GM23248 (cell line): ENCODE measurements at regions not wholly inside any gene's neighbourhood (a gene's known extent, or its start where the extent isn't known, plus 50 kb on each side); places are given as distances from the start of the nearest gene placed in this dataset.

ENCODE experiments used
- DNase-seq: peaks from one replicate; pipeline ENCODE4 v3.0.0-alpha.2; 2015
- H2AFZ ChIP-seq: fragments of 200-600 bp; sonication (generic); 2 replicates; pipeline ENCODE4 v1.6.1; 2016; ENCODE audit warnings: antibody characterized with exemption
- H3F3A ChIP-seq: fragments of 200-600 bp; sonication (generic); 2 replicates; pipeline ENCODE4 v1.6.1; 2016; ENCODE audit warnings: mild to moderate bottlenecking, antibody characterized with exemption, mixed run types; ENCODE audit not compliant: insufficient read depth
- H3K27ac ChIP-seq: fragments of 200-600 bp; sonication (generic); 2 replicates; pipeline ENCODE4 v1.5.1; 2016; ENCODE audit warnings: mild to moderate bottlenecking
- H3K27me3 ChIP-seq: fragments of 200-600 bp; sonication (generic); replicated peaks from 2 replicates; pipeline ENCODE4 v1.6.1; 2016; ENCODE audit warnings: mild to moderate bottlenecking; ENCODE audit not compliant: insufficient read depth
- H3K36me3 ChIP-seq: fragments of 200-600 bp; sonication (generic); 2 replicates; pipeline ENCODE4 v1.6.1; 2016; ENCODE audit warnings: low read depth, mild to moderate bottlenecking
- H3K4me1 ChIP-seq: fragments of 200-600 bp; sonication (generic); 2 replicates; pipeline ENCODE4 v1.6.1; 2016; ENCODE audit warnings: mild to moderate bottlenecking; ENCODE audit not compliant: insufficient read depth
- H3K4me2 ChIP-seq: fragments of 200-600 bp; sonication (generic); one replicate; pipeline ENCODE4 v1.6.1; 2016; ENCODE audit warnings: mild to moderate bottlenecking; ENCODE audit not compliant: unreplicated experiment
- H3K4me3 ChIP-seq: fragments of 200-600 bp; sonication (generic); 2 replicates; pipeline ENCODE4 v1.5.1; 2016; ENCODE audit warnings: mild to moderate bottlenecking
- H3K79me2 ChIP-seq: fragments of 200-600 bp; sonication (generic); 2 replicates; pipeline ENCODE4 v1.6.1; 2016; ENCODE audit warnings: mild to moderate bottlenecking; ENCODE audit not compliant: insufficient read depth
- H3K9ac ChIP-seq: fragments of 200-600 bp; sonication (generic); 2 replicates; pipeline ENCODE4 v1.6.1; 2016; ENCODE audit warnings: mild to moderate bottlenecking
- H3K9me2 ChIP-seq: fragments of 200-600 bp; sonication (generic); 2 replicates; pipeline ENCODE4 v1.6.1; 2016; ENCODE audit warnings: mixed run types, mild to moderate bottlenecking, moderate library complexity; ENCODE audit not compliant: insufficient read depth
- H3K9me3 ChIP-seq: fragments of 200-600 bp; sonication (generic); one replicate; pipeline ENCODE4 v1.6.1; 2017; ENCODE audit warnings: low read depth
- H4K20me1 ChIP-seq: fragments of 200-600 bp; sonication (generic); 2 replicates; pipeline ENCODE4 v1.6.0; 2016; ENCODE audit not compliant: insufficient read depth
- EZH2 ChIP-seq: fragments of 200-600 bp; sonication (generic); IDR thresholded peaks from 2 replicates; pipeline ENCODE4 v1.6.1; 2018; ENCODE audit warnings: antibody characterized with exemption, mild to moderate bottlenecking; ENCODE audit not compliant: insufficient read depth, poor library complexity, severe bottlenecking
- EZH2phosphoT487 ChIP-seq: fragments of 200-600 bp; sonication (generic); IDR thresholded peaks from 2 replicates; pipeline ENCODE4 v1.6.1; 2018; ENCODE audit warnings: antibody characterized with exemption, moderate library complexity, mild to moderate bottlenecking, low read depth; ENCODE audit not compliant: insufficient read depth
- WGBS, 2 experiments: methylation state at CpG; one replicate each; pipeline ENCODE4 v1.1.6; 2015 to 2017; ENCODE audit warnings: low lambda C conversion rate in 2 of 2, low coverage in 1 of 2; ENCODE audit errors: missing lambda C conversion rate in 2 of 2; 5-methylcytosine and 5-hydroxymethylcytosine counted together
- in situ Hi-C: fragments of 300-500 bp; cut with MboI; formaldehyde crosslinking; loops from 2 replicates; pipeline ENCODE4 v1.15.0; 2020

- Histone ChIP-seq H3K36me3 (no peaks in the 10 kb centered on the region), H3K27me3 (no peaks in the 10 kb centered on the region), H2AFZ (no peak overlapping the region), H4K20me1 (0 out of 2 replicates have a peak, but pooled peaks cover 3% of the 10 kb centered on the region), H3F3A (no peaks in the 10 kb centered on the region), H3K4me1 (no peaks in the 10 kb centered on the region), H3K4me3 (no peak overlapping the region), H3K79me2 (no peaks in the 10 kb centered on the region), H3K9me2 (no peaks in the 10 kb centered on the region), H3K9ac (no peak overlapping the region), H3K9me3 (no peaks in the 10 kb centered on the region), H3K27ac (no peak overlapping the region), H3K4me2 (no peak overlapping the region)
- peak; percentile 18 for DNase-seq
- TF ChIP-seq EZH2 (no peak), EZH2phosphoT487 (no peak)
- 34 to 36% methylated on average over 5 of the region's 5 CpGs for WGBS, 2 experiments
- in situ Hi-C loops = no loop called here
These were observed 1862.5 kb upstream of the TENM3 start for GRCh38 chr4:180380733-180381132.

- 55 to 60% methylated on average over 2 of the region's 2 CpGs for WGBS, 2 experiments
- in situ Hi-C loops = no loop called here
- DNase-seq = no peak
- Histone ChIP-seq H3K9ac (no peak overlapping the region), H4K20me1 (no peaks in the 10 kb centered on the region), H3K4me3 (no peak overlapping the region), H3K27ac (no peak overlapping the region), H3K27me3 (no peaks in the 10 kb centered on the region), H3K79me2 (no peaks in the 10 kb centered on the region), H2AFZ (no peak overlapping the region), H3K36me3 (no peaks in the 10 kb centered on the region), H3K4me2 (no peak overlapping the region), H3K9me2 (no peaks in the 10 kb centered on the region), H3K4me1 (no peaks in the 10 kb centered on the region), H3F3A (no peaks in the 10 kb centered on the region), H3K9me3 (no peaks in the 10 kb centered on the region)
- no peak for TF ChIP-seq EZH2
These were observed 1851.6 kb upstream of the TENM3 start for GRCh38 chr4:180391613-180392012.

- Histone ChIP-seq H3K9me3 (no peaks in the 10 kb centered on the region), H2AFZ (no peak overlapping the region), H3K36me3 (no peaks in the 10 kb centered on the region), H4K20me1 (no peaks in the 10 kb centered on the region), H3F3A (no peaks in the 10 kb centered on the region), H3K9me2 (no peaks in the 10 kb centered on the region), H3K27me3 (no peaks in the 10 kb centered on the region), H3K4me3 (no peak overlapping the region), H3K27ac (no peak overlapping the region), H3K79me2 (no peaks in the 10 kb centered on the region), H3K4me2 (no peak overlapping the region), H3K9ac (no peak overlapping the region), H3K4me1 (no peaks in the 10 kb centered on the region)
- DNase-seq = no peak
- no peak for TF ChIP-seq EZH2
- in situ Hi-C loops = no loop called here
- 20 to 23% methylated on average over 2 of the region's 2 CpGs for whole genome bisulfite sequencing, 2 experiments
These were observed 1848.9 kb upstream of the TENM3 start for GRCh38 chr4:180394312-180394711.

GRCh38 chr4:180394730-180395129 lies 1848.5 kb upstream of the TENM3 start:
- H3F3A ChIP-seq = no peaks in the 10 kb centered on the region
- no peaks in the 10 kb centered on the region for H4K20me1 ChIP-seq
- no peak overlapping the region for H3K9ac ChIP-seq
- no peak overlapping the region for H2AFZ ChIP-seq
- H3K9me3 ChIP-seq = no peaks in the 10 kb centered on the region
- no peaks in the 10 kb centered on the region for H3K79me2 ChIP-seq
- no peak overlapping the region for H3K4me2 ChIP-seq
- no peaks in the 10 kb centered on the region for H3K9me2 ChIP-seq
- TF ChIP-seq EZH2phosphoT487 = no peak
- no peak for TF ChIP-seq EZH2
- no peaks in the 10 kb centered on the region for H3K4me1 ChIP-seq
- in situ Hi-C loops = no loop called here
- H3K27ac ChIP-seq = no peak overlapping the region
- 55 to 69% methylated on average over 3 of the region's 3 CpGs for WGBS, 2 experiments
- H3K27me3 ChIP-seq = no peaks in the 10 kb centered on the region
- DNase-seq = no peak
- no peak overlapping the region for H3K4me3 ChIP-seq
- H3K36me3 ChIP-seq = no peaks in the 10 kb centered on the region

GRCh38 chr4:180398564-180398963 lies 1844.6 kb upstream of the TENM3 start:
- no peak for DNase-seq
- no peak overlapping the region for H3K27ac ChIP-seq
- no peaks in the 10 kb centered on the region for H3K27me3 ChIP-seq
- no peaks in the 10 kb centered on the region for H3K4me1 ChIP-seq
- no peaks in the 10 kb centered on the region for H4K20me1 ChIP-seq
- H3F3A ChIP-seq = no peaks in the 10 kb centered on the region
- no peak overlapping the region for H3K9ac ChIP-seq
- no peak overlapping the region for H2AFZ ChIP-seq
- no peak overlapping the region for H3K4me3 ChIP-seq
- H3K36me3 ChIP-seq = no peaks in the 10 kb centered on the region
- no peaks in the 10 kb centered on the region for H3K79me2 ChIP-seq
- TF ChIP-seq EZH2 (no peak), EZH2phosphoT487 (no peak)
- H3K9me2 ChIP-seq = no peaks in the 10 kb centered on the region
- no peak overlapping the region for H3K4me2 ChIP-seq
- 2 to 4% methylated on average over 4 of the region's 4 CpGs for WGBS, 2 experiments
- H3K9me3 ChIP-seq = no peaks in the 10 kb centered on the region
- in situ Hi-C loops = no loop called here
